NCI-H2081 treated with DMSO at 0.1 percent for 48 hours (cell line): ENCODE measurements at regions not wholly inside any gene's neighbourhood (a gene's known extent, or its start where the extent isn't known, plus 50 kb on each side); places are given as distances from the start of the nearest gene placed in this dataset.

Experiments used
- DNase-seq: peaks from one replicate; lab custom pipeline; 2025; lab: John Stamatoyannopoulos, UW

DNA sequence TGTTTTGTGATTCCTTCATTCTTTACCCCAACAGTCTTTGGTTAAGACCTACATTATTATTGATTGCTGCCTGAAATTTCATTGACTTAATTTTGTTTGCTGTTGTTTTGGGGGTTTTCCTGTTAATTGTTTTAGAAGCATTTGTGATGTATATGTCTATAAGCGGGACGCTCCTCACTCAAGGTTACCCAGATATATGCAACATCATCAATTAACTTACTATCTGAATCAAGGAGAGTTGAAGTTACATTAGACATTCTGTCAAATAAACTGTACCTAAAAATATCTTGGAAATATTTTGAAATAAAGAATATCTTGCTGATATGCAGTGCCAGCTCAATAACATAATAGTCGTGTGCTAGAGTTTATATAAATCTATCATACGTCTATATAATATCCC is 125.9 kb upstream of the CDH18 start:
- DNase-seq: no peak

DNA sequence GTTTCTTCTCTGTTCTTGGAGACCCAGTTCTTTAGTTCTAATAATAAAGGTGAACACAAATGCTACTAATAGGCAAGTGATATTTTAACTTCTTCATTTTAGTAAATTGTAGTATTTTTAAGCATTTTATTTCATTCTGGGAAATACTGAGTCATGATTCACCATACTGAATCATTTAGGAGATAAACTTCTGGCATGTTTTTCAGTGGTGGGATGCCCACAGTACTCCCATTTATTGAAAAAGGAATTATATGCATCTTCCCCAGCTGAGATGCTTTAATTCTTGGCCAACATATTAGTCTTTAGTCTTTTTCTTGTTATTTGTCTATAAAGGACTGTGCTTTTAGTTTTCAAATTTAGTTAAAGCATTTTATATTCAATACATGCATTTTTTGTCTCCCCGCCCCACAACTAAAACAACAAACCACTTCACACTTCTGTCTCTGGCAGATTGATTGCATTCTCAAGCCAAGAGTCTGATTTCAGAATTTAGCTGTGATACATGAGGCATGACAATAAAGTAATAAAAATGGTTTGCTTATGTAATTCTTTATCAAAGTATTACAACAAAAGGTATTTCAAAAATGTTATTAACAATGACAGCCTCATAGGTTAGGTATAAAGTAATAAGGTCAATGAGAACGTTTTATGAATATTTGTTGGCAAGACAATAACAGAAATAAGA is 125.2 kb upstream of the CDH18 start:
- peak; percentile 67 for DNase-seq

- DNase-seq: no peak
Measured at GRCh38 chr5:20109326-20109725, 121.3 kb upstream of the CDH18 start.

DNA sequence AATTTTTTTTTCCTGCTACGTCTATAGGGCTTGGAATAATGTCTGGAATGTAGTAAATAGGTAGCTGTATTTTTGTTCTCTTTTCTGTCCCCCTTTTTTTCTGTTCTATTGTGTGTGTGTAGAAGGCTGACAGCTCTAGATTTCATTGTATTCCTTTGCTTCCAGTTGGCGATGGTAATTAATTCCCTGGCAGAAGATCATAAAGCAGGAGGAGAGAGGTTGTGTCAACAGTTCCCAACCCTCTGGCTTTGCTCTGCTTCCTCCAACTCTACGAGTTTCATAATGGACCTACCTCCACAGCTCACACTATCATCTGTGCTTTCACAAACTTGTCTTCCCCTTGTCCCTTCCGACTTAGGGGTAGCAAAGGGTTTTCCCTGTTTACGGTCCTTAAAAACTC is 117.9 kb upstream of the CDH18 start:
- peak; percentile 49 for DNase-seq

DNA sequence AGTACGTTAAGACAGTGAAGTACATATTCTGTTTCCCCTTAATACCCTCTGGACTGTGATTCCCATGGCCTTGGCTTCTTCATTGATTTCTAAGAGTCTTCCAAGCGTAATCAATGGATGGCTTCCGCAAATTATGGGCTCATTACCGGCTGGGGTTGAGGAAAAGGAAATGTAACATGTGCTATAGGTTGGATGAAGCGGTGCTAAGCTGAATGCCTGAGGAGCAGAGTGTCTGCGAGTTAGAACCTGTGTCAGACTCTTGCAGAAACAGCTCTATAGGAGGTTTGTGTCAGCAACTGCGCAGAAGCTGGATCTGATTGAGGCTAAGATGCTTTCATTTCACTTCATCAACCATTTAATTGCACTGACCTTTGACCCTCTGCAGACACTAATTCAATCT is 114.3 kb upstream of the CDH18 start:
- DNase-seq: no peak

- DNase-seq: no peak
Measured at GRCh38 chr5:20098694-20099093, 110.7 kb upstream of the CDH18 start.

GRCh38 chr5:20088361-20088760 is 100.4 kb upstream of the CDH18 start:
- no peak for DNase-seq

DNA sequence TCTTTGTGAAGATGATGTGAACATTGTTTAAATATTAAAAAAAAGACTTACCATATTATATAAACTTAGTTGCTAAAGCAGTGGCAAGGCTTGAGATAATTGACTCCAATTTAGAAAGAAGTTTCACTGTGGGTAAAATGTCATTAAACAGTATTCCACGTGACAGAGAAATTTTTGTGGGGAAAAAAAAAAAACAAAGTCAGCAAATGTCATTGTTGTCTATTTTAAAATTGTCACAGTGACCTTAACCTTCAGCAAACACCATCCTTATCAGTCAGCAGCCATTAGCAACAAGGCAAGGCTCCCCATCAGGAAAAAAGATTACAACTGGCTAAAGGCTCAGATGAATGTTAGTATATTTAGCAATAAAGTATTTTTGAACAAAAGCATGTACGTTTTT is 99.3 kb upstream of the CDH18 start:
- no peak for DNase-seq

GRCh38 chr5:20077186-20077585 is 89.2 kb upstream of the CDH18 start:
- no peak for DNase-seq

GRCh38 chr5:20056933-20057332 is 68.9 kb upstream of the CDH18 start:
- no peak for DNase-seq

DNA sequence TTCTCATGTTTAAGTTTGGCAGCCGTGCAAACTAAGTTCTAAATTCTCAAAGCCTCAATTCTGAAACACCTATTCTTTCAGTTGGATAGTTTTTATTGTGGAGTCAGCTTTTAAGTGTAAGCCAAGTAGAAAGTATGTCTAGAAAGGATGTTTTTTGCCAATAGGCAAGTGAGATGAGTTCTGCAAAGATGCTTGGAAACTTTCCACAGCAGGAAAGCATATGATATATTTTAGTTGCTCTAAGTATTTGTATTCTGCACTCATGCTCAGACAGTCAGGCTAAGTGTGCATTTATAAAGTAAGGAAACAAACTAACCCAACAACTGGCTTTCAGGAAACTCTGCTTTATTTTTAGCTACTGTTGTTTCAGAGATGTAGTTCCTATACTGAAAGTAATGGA is 67.3 kb upstream of the CDH18 start:
- DNase-seq: no peak

DNA sequence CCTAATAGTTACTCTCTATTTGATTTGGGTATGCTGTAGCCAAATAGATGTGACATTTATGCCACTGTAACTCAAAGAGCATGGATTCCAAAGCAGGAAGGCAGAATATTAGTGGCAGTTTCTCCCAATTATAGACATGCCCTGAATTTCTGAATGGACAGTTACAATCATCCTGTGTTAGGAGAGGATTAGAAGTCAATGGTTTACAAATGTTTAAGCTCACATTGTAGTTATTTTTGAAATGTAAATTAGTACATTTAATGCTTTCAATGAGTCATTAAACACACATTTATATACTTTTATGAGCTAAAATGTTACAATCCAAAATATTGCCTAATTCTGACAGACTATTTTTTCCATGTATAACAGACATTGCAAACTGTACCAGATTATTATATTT is 62.3 kb upstream of the CDH18 start:
- no peak for DNase-seq

DNA sequence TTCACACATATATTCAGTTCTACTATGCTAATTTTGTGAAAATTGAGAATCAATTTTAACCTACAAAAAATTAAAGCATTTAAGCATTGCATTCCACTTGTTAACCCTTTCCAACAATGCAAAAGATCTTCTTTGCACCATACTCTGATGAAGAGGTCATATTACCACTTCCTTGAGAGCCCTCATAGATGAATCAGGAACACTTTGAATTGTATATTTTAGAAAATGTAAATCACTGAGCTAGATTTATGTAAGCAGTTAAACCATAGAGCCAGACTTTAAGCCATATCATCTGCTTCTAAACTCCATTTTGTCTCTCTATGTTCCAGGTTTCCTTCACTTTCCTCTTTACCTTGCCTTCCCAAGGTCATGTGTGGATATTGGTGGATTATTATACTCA is 56.5 kb upstream of the CDH18 start:
- no peak for DNase-seq

GRCh38 chr5:20041326-20042274 is 53.6 kb upstream of the CDH18 start:
- DNase-seq: no peak

GRCh38 chr5:20040901-20041300 is 52.9 kb upstream of the CDH18 start:
- no peak for DNase-seq
